IPS-20b (cell line): ENCODE measurements at regions not wholly inside any gene's neighbourhood (a gene's known extent, or its start where the extent isn't known, plus 50 kb on each side); places are given as distances from the start of the nearest gene placed in this dataset.

ENCODE experiments used
- H3K27ac ChIP-seq: one replicate; pipeline ENCODE4 v1.5.1; 2013; ENCODE audit warnings: low read length
- H3K27me3 ChIP-seq: 2 replicates; pipeline ENCODE4 v1.6.1; 2013; ENCODE audit warnings: mild to moderate bottlenecking, low read length, inconsistent platforms; ENCODE audit not compliant: insufficient read depth
- H3K36me3 ChIP-seq: 2 replicates; pipeline ENCODE4 v1.6.1; 2013; ENCODE audit warnings: low read depth, mild to moderate bottlenecking, inconsistent platforms, low read length, moderate library complexity; ENCODE audit not compliant: insufficient read depth
- H3K4me1 ChIP-seq: 2 replicates; pipeline ENCODE4 v1.6.1; 2013; ENCODE audit warnings: mild to moderate bottlenecking, control low read depth, inconsistent platforms, low read length, moderate library complexity; ENCODE audit not compliant: insufficient read depth
- H3K4me3 ChIP-seq: 2 replicates; pipeline ENCODE4 v1.5.1; 2013; ENCODE audit warnings: mild to moderate bottlenecking, low read length, inconsistent platforms
- H3K9ac ChIP-seq: 2 replicates; pipeline ENCODE4 v1.6.1; 2013; ENCODE audit warnings: low read depth, mild to moderate bottlenecking, inconsistent platforms, low read length, moderate library complexity
- H3K9me3 ChIP-seq: 2 replicates; pipeline ENCODE4 v1.6.1; 2013; ENCODE audit warnings: mild to moderate bottlenecking, low read depth, low read length, inconsistent platforms; ENCODE audit not compliant: insufficient read depth

GRCh38 chrX:39465906-39466305, 631.9 kb downstream of the BCOR start:
- H3K27me3 ChIP-seq: no peaks in the 10 kb centered on the region
- no peaks in the 10 kb centered on the region for H3K36me3 ChIP-seq
- no peaks in the 10 kb centered on the region for H3K4me1 ChIP-seq
- H3K9ac ChIP-seq: no peak overlapping the region
- H3K4me3 ChIP-seq: no peak overlapping the region
- H3K27ac ChIP-seq: no peak overlapping the region
- no peaks in the 10 kb centered on the region for H3K9me3 ChIP-seq

- no peak overlapping the region for H3K4me3 ChIP-seq
- no peaks in the 10 kb centered on the region for H3K27me3 ChIP-seq
- H3K9ac ChIP-seq: no peak overlapping the region
- H3K4me1 ChIP-seq: no peaks in the 10 kb centered on the region
- H3K9me3 ChIP-seq: no peaks in the 10 kb centered on the region
- no peaks in the 10 kb centered on the region for H3K36me3 ChIP-seq
- H3K27ac ChIP-seq: no peak overlapping the region
Measured at GRCh38 chrX:39469126-39469525, 628.6 kb downstream of the BCOR start.

GRCh38 chrX:39470588-39471407, 627.0 kb downstream of the BCOR start:
- H3K27ac ChIP-seq: no peak overlapping the region
- no peaks in the 10 kb centered on the region for H3K4me1 ChIP-seq
- no peaks in the 10 kb centered on the region for H3K9me3 ChIP-seq
- H3K4me3 ChIP-seq: no peak overlapping the region
- H3K36me3 ChIP-seq: no peaks in the 10 kb centered on the region
- no peak overlapping the region for H3K9ac ChIP-seq
- no peaks in the 10 kb centered on the region for H3K27me3 ChIP-seq

- Histone ChIP-seq H3K9ac (no peak overlapping the region), H3K27ac (no peak overlapping the region), H3K36me3 (no peaks in the 10 kb centered on the region), H3K4me1 (no peaks in the 10 kb centered on the region), H3K4me3 (no peak overlapping the region), H3K27me3 (no peaks in the 10 kb centered on the region), H3K9me3 (no peaks in the 10 kb centered on the region)
Measured at GRCh38 chrX:39472161-39472560, 625.6 kb downstream of the BCOR start.

- Histone ChIP-seq H3K36me3 (no peaks in the 10 kb centered on the region), H3K4me1 (no peaks in the 10 kb centered on the region), H3K27ac (no peak overlapping the region), H3K9me3 (no peaks in the 10 kb centered on the region), H3K9ac (no peak overlapping the region), H3K27me3 (no peaks in the 10 kb centered on the region), H3K4me3 (no peak overlapping the region)
Measured at GRCh38 chrX:39473812-39474211, 623.9 kb downstream of the BCOR start.

- H3K36me3 ChIP-seq: no peaks in the 10 kb centered on the region
- H3K27ac ChIP-seq: no peak overlapping the region
- no peaks in the 10 kb centered on the region for H3K9me3 ChIP-seq
- H3K4me1 ChIP-seq: no peaks in the 10 kb centered on the region
- no peak overlapping the region for H3K9ac ChIP-seq
- H3K27me3 ChIP-seq: no peaks in the 10 kb centered on the region
- H3K4me3 ChIP-seq: no peak overlapping the region
Measured at GRCh38 chrX:39475372-39475771, 622.4 kb downstream of the BCOR start.

- H3K4me1 ChIP-seq: no peaks in the 10 kb centered on the region
- H3K9me3 ChIP-seq: no peaks in the 10 kb centered on the region
- H3K36me3 ChIP-seq: no peaks in the 10 kb centered on the region
- no peaks in the 10 kb centered on the region for H3K27me3 ChIP-seq
- H3K27ac ChIP-seq: no peak overlapping the region
- no peak overlapping the region for H3K4me3 ChIP-seq
- H3K9ac ChIP-seq: no peak overlapping the region
Measured at GRCh38 chrX:39476604-39477021, 621.1 kb downstream of the BCOR start.

GRCh38 chrX:39477031-39477761, 620.6 kb downstream of the BCOR start:
- H3K4me1 ChIP-seq: no peaks in the 10 kb centered on the region
- H3K36me3 ChIP-seq: no peaks in the 10 kb centered on the region
- no peaks in the 10 kb centered on the region for H3K9me3 ChIP-seq
- no peak overlapping the region for H3K27ac ChIP-seq
- H3K9ac ChIP-seq: no peak overlapping the region
- H3K27me3 ChIP-seq: no peaks in the 10 kb centered on the region
- H3K4me3 ChIP-seq: no peak overlapping the region

- H3K9ac ChIP-seq: no peak overlapping the region
- H3K27ac ChIP-seq: no peak overlapping the region
- H3K4me3 ChIP-seq: no peak overlapping the region
Measured at GRCh38 chrX:39477762-39478120, 620.0 kb downstream of the BCOR start.

GRCh38 chrX:39479856-39480255, 617.9 kb downstream of the BCOR start:
- Histone ChIP-seq H3K4me3 (no peak overlapping the region), H3K4me1 (peaks cover 6% of the 10 kb centered on the region; the same call in 1 of the 2 replicates), H3K9me3 (no peaks in the 10 kb centered on the region), H3K27me3 (no peaks in the 10 kb centered on the region), H3K36me3 (no peaks in the 10 kb centered on the region), H3K27ac (no peak overlapping the region), H3K9ac (no peak overlapping the region)

More at GRCh38 chrX:39477762-39478120, 620.0 kb downstream of the BCOR start:
- Histone ChIP-seq H3K27me3 (no peaks in the 10 kb centered on the region), H3K4me1 (no peaks in the 10 kb centered on the region), H3K36me3 (no peaks in the 10 kb centered on the region), H3K9me3 (no peaks in the 10 kb centered on the region)

GRCh38 chrX:39480963-39481362, 616.8 kb downstream of the BCOR start:
- H3K36me3 ChIP-seq: no peaks in the 10 kb centered on the region
- no peak overlapping the region for H3K4me3 ChIP-seq
- H3K27me3 ChIP-seq: no peaks in the 10 kb centered on the region
- H3K9me3 ChIP-seq: no peaks in the 10 kb centered on the region
- H3K27ac ChIP-seq: no peak overlapping the region
- H3K9ac ChIP-seq: no peak overlapping the region
- H3K4me1 ChIP-seq: peaks cover 7% of the 10 kb centered on the region; the same call in 1 of the 2 replicates

GRCh38 chrX:39481621-39482020, 616.1 kb downstream of the BCOR start:
- Histone ChIP-seq H3K36me3 (no peaks in the 10 kb centered on the region), H3K9me3 (no peaks in the 10 kb centered on the region), H3K4me3 (no peak overlapping the region), H3K9ac (no peak overlapping the region), H3K27ac (no peak overlapping the region), H3K4me1 (peaks cover 7% of the 10 kb centered on the region; the same call in 1 of the 2 replicates), H3K27me3 (no peaks in the 10 kb centered on the region)
